GM19023 (cell line): ENCODE measurements at regions not wholly inside any gene's neighbourhood (a gene's known extent, or its start where the extent isn't known, plus 50 kb on each side); places are given as distances from the start of the nearest gene placed in this dataset.

ENCODE experiments used
- ATAC-seq: cut with Tn5 transposase; IDR thresholded peaks from one replicate; pipeline ENCODE4 v1.9.1; 2021; ENCODE audit warnings: mild to moderate bottlenecking, moderate library complexity; ENCODE audit not compliant: unreplicated experiment

DNA sequence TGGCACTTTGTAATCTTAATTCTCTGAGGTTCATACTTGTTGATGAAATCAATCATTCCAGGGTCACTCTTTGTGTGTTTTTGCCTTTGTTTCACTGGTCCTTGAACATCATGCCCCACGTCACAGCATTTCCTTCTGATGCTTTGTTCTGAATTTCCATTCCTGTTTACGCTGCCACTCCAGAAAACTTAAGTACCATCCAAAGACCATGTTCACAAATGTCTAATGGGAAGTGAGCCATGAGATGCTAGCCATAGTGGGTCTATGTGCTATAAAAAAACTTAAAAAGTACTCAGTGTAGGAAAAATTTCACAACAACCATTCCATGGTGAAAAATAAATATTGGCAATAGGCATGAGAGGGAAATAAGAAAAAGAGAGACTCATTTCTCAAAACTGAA lies 232.0 kb downstream of the IBTK start:
- ATAC-seq = no peak

- ATAC-seq = no peak
These were observed 232.5 kb downstream of the IBTK start for GRCh38 chr6:82015043-82015442.

DNA sequence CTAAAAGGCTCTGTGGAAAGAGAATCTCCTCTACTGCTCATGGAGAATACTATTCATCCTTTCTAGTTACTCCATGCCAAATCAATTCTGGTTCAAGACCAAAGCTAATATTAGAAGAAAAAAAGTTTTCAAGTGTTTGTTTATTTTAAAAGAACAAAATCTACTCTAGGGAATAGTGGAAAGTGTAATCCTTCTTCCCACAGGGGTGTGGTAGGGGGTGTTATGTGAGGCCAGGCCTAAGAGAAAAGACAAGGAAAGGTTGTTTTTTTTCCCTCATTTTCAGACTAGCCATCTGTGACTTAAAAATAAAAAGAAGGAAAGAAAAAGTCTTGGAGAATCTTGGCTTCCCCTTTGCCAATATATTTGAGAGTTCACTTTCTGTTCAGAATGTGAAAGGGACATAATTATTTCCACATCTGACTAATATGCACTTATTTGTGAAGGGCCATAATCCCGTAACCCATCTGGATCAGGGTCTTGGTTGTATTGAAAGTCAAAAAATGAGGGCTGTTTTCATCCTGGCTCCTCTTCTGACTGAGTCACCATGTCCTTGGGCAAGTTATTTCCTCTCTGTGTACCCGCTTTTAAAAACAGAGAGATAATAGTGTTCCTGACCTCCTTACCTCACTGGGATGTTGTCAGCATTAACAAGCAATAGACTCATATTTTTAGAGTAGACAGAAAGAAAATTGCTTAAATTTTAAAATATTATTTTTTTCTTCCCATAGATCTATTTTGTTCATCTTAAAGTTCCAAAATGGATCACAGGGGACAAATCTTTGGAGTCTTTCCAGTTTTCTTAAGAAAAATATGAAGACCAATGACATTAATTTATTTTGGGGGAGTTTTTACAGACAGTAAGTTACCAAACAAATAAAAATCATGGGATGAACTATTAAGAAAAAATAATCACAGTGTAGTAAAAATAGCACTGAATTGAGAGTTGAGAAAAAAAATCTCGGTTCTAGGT lies 233.7 kb downstream of the IBTK start:
- ATAC-seq = no peak

- ATAC-seq = peak; percentile 90
These were observed 241.4 kb downstream of the IBTK start for GRCh38 chr6:82006027-82006738.

DNA sequence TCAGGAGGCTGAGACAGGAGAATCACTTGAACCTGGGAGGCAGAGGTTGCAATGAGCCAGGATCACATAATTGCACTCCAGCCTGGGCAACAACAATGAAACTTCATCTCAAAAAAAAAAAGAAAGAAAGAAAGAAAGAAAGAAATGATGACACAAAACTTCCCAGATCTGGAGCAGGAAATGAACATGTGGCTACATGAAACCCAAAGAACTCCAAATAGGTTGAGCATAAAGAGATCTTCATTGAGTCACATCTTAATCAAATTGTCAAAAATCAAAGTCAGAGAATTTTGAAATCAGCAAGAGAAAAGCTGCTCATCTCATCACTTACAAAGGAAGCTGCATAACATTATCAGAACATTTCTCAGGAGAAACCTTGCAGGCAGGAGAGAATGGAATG lies 247.0 kb downstream of the IBTK start:
- no peak for ATAC-seq

DNA sequence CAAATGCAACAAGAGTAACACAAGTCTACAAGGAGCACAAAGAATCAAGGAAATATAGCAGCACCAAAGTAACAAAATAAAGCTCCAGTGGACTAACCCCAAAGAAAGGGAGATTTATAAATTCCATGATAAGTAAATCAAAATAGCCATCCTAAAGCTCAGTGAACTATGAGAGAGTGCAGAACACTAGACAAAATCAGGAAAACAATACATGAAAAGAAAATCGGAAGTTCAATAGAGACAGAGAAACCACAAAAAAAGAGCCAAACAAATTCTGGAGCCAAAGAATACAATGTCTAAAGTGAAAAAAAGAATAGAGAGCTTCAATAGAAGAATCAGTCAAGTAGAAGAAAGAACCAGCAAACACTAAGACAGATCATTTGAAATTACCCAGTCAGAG lies 247.3 kb upstream of the TENT5A start:
- ATAC-seq = no peak

GRCh38 chr6:81999270-81999669 lies 246.8 kb upstream of the TENT5A start:
- no peak for ATAC-seq

- ATAC-seq = no peak
These were observed 246.0 kb upstream of the TENT5A start for GRCh38 chr6:81998432-81998831.

- ATAC-seq = peak; percentile 74
These were observed 244.8 kb upstream of the TENT5A start for GRCh38 chr6:81997090-81997926.

GRCh38 chr6:81996414-81996813 lies 243.9 kb upstream of the TENT5A start:
- peak; percentile 66 for ATAC-seq

DNA sequence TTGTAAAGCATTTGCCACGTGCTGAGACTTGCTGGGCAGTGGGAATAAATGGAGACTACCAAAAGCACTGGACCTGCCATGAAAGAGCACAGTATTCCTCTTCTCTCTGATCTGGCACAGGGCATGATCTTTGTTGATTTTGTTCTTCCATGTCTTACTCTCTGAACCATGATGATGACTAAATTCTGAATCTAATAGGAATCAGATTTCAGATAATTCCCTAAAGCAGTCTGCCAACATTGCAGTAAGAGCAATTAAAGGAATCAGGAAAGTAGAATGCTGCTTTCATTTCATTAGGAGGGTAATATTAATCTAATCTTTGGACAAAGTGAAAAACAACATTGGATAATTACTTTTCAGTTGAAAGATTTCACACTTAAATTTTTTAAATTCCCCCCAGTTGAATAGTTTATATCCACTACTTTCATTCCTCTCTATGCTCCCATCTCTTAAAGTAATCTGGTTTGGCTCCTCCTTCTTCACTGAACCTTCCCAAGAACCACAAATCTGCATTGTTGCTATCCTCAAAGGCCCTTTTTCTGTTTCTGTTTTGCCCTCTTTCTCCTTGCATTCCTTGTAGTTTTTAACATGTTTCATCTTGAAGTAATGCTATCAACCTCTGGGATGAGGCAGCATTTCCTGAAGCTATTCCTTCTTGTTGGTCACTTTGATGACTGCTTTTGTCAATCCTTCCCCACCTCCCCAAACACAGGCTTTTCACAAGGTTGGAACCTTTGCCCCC lies 243.2 kb upstream of the TENT5A start:
- no peak for ATAC-seq

- no peak for ATAC-seq
These were observed 236.4 kb upstream of the TENT5A start for GRCh38 chr6:81988871-81989270.

DNA sequence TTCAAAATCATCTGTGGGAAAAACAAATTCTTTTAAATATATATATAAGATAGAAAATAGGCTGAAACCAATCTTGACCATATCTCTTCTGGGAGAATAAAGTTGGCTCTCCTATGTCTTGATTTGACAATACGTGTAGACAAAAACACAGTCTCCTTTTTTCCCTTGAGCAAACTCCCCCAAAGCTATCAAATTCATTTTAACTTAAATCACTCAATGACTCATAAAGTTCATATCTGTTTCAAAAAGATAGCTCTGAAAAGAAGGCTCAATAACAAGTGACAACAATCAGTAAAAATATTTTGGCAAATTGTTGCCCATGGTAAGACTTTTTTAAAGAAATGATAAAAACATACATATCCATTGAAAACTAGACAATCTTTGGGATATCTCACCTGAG lies 236.0 kb upstream of the TENT5A start:
- no peak for ATAC-seq

- ATAC-seq = no peak
These were observed 234.8 kb upstream of the TENT5A start for GRCh38 chr6:81987293-81987692.

- ATAC-seq = no peak
These were observed 232.7 kb upstream of the TENT5A start for GRCh38 chr6:81985191-81985590.

DNA sequence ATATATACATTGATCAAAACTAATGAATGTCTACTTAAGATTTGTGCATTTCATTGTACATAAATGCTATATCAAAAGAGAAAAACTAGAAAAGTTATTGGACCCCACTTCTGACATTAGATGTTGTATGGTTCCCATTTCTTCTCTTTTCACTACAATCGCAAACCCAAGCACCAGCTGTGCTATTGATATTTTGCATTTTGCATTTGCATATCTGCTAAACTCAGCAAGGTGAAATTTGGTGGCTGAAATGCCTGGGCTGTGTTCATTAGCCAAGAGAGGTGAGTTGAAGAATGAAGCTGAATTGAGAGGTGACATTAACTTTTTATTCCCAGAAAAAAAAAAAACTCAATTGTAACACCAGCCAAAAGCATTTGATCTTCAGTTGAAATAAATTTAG lies 232.1 kb upstream of the TENT5A start:
- ATAC-seq = no peak

GRCh38 chr6:81981812-81982211 lies 229.3 kb upstream of the TENT5A start:
- ATAC-seq = peak; percentile 53

DNA sequence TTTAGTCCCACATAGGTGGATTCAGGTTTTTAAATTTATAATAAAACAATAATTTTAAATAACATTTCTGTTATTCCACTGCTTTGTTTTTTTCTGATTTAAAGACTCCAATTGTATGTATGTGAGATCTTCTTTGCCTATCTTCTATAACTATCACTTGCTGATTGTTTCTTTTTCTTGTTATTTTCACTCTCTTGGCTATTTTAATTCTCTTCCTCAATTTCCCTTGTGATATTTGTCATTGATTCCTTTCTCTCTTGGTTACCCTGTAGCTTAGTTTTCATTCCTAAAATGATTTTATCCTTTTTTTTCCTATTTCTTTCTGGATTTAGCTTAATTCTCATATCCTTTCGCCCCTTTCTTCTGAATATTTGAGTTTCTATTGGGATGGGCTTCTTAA lies 227.3 kb upstream of the TENT5A start:
- no peak for ATAC-seq

DNA sequence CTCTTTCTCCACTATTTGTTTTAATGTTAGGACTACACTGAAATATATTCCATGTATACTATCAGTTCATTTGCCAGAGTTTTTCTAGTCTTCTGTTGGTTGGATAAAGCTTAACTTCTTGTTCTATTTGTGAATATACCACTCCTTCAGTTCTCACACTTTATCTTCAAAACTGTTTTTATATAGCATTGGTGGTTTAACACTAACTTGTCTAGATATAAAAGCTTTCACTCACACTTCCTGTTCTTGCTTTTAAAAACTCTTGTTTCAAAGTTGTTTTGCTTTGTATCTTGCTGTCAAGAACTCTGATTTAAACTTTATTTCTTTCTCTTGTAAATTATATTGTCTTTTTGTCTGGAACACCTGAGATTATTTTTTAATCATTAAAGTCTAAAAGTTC lies 226.8 kb upstream of the TENT5A start:
- ATAC-seq = no peak

DNA sequence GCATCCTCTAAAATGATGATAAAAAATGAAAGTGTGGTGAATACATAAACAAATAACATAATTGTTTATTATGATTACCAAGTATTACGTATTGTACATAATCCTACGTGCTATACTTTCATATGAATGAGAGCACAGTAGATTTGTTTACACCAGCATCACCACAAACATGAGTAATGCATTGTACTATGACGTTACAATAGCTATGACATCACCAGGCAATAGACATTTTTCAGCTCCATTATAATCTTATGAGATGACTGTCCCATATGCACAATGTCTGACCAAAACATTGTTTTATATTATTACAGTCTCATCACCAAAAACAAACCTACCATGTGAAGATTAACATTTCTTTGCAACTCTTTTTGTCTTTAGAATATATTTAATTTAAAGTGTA lies 225.7 kb upstream of the TENT5A start:
- no peak for ATAC-seq

DNA sequence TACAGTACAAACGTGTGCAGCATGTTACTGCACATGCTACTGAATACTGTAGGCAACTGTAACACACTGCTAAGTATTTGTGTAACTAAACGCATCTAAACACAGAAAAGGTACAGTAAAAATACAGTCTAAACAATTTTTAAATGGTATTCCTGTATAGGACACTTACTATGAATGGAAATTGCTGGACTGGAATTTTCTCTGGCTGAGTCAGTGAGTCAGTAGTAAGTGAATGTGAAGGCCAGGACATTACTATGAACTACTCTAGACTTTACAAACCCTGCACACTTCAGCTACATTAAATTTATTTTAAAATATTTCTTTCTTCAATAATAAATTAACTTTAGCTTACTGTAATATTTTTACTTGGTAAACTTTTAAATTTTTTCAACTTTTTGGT lies 225.0 kb upstream of the TENT5A start:
- no peak for ATAC-seq
